ENCODE measurements at regions not wholly inside any gene's neighbourhood (a gene's known extent, or its start where the extent isn't known, plus 50 kb on each side); places are given as distances from the start of the nearest gene placed in this dataset.

DNA sequence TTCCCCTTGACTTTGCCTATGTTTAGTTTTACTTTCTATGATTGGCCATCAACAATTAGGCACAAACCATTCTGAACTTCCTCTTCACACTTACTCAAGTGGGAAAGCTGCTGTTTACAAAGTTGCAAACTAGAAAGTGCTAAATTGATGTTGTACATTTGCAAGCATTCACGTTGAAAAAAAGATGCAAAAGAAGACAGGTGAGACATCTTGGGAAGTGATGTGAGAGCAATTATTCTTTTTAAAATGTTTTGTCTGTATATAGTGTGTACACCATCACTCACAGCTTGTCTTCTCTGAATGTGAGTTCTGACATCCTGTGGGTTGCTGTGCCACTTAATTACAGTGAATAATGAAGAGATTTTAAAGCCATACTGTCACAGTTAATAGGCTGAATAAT is 874.1 kb upstream of the LRATD1 start:
- TF ChIP-seq, protein P1, sequence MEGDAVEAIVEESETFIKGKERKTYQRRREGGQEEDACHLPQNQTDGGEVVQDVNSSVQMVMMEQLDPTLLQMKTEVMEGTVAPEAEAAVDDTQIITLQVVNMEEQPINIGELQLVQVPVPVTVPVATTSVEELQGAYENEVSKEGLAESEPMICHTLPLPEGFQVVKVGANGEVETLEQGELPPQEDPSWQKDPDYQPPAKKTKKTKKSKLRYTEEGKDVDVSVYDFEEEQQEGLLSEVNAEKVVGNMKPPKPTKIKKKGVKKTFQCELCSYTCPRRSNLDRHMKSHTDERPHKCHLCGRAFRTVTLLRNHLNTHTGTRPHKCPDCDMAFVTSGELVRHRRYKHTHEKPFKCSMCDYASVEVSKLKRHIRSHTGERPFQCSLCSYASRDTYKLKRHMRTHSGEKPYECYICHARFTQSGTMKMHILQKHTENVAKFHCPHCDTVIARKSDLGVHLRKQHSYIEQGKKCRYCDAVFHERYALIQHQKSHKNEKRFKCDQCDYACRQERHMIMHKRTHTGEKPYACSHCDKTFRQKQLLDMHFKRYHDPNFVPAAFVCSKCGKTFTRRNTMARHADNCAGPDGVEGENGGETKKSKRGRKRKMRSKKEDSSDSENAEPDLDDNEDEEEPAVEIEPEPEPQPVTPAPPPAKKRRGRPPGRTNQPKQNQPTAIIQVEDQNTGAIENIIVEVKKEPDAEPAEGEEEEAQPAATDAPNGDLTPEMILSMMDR (optimal IDR thresholded peaks at IDR 0.05 in 1 of 3, IDR thresholded peaks at IDR 0.05 in 1 of 3, conservative IDR thresholded peaks at IDR 0.05 in 1 of 3; ENCODE audit: extremely low read depth in 1 of 3, insufficient read depth in 2 of 3, low read length in 3 of 3), result no peak
- TF ChIP-seq EZH2 (IDR thresholded peaks at IDR 0.05; ENCODE audit: low read length), result no peak
